Esophagus muscularis mucosa (tissue), 3 donors: ENCODE measurements at regions not wholly inside any gene's neighbourhood (a gene's known extent, or its start where the extent isn't known, plus 50 kb on each side); places are given as distances from the start of the nearest gene placed in this dataset.

Source experiments
- CTCF ChIP-seq, 3 experiments: fragments of 200-600 bp in 2 of 3; fragments of 450-650 bp in 1 of 3; sonication (generic) in 2 of 3; IDR thresholded peaks; one replicate each; pipeline ENCODE4 v1.5.1; 2017 to 2019; ENCODE audit warnings: antibody characterized with exemption in 3 of 3, mild to moderate bottlenecking in 2 of 3, moderate library complexity in 1 of 3
- POLR2AphosphoS5 ChIP-seq, 2 donors: sonication (generic); formaldehyde crosslinking; IDR thresholded peaks; one replicate each; pipeline ENCODE4 v1.6.1; 2017; ENCODE audit warnings: antibody characterized with exemption in 2 of 2

GRCh38 chr18:59052965-59053820 lies 86.5 kb upstream of the SEC11C start:
- TF ChIP-seq CTCF (IDR thresholded peaks at IDR 0.05) (no peak), POLR2AphosphoS5 (IDR thresholded peaks at IDR 0.05) (no peak)
